Ovary (tissue), 7 donors: ENCODE measurements at regions not wholly inside any gene's neighbourhood (a gene's known extent, or its start where the extent isn't known, plus 50 kb on each side); places are given as distances from the start of the nearest gene placed in this dataset.
"Not testable (repeated sequence)": the region's sequence is repeated elsewhere in the genome, so short reads cannot be mapped to it uniquely, and the experiment has no call there.

ENCODE experiments used
- DNase-seq, 5 donors: peaks; one replicate each; pipeline ENCODE4 v3.0.0-alpha.2; 2019 to 2020
- H3K27ac ChIP-seq, 2 donors: fragments of 200-600 bp; one replicate each; pipeline versions ENCODE4 v1.5.1 to v1.8.0; 2019 to 2022
- H3K27me3 ChIP-seq: fragments of 200-600 bp; one replicate; pipeline ENCODE4 v1.8.0; 2022
- H3K36me3 ChIP-seq: fragments of 200-600 bp; sonication (generic); one replicate; pipeline ENCODE4 v1.5.1; 2019
- H3K4me1 ChIP-seq: one replicate; pipeline ENCODE4 v1.8.1; 2013; ENCODE audit warnings: mild to moderate bottlenecking, moderate library complexity; ENCODE audit not compliant: insufficient read depth
- H3K4me3 ChIP-seq: fragments of 200-600 bp; sonication (generic); one replicate; pipeline ENCODE4 v1.5.1; 2017
- H3K9me3 ChIP-seq, 2 donors: fragments of 200-600 bp in 1 of 2; sonication (generic) in 1 of 2; one replicate each; pipeline versions ENCODE4 v1.5.1 to v1.8.1; 2013 to 2019; ENCODE audit warnings: mild to moderate bottlenecking in 1 of 2, moderate library complexity in 1 of 2
- CTCF ChIP-seq, 3 donors: fragments of 450-650 bp in 2 of 3; fragments of 200-600 bp in 1 of 3; IDR thresholded peaks; one replicate each; pipeline versions ENCODE4 v1.5.1 to v1.8.0; 2016 to 2022; ENCODE audit warnings: antibody characterized with exemption in 3 of 3, mild to moderate bottlenecking in 1 of 3
- EP300 ChIP-seq: sonication (generic); formaldehyde crosslinking; IDR thresholded peaks from one replicate; pipeline ENCODE4 v1.6.1; 2017; ENCODE audit warnings: antibody characterized with exemption
- POLR2A ChIP-seq: fragments of 450-650 bp; IDR thresholded peaks from one replicate; pipeline ENCODE4 v1.6.1; 2017; ENCODE audit warnings: antibody characterized with exemption, mild to moderate bottlenecking, moderate library complexity
- WGBS, 3 donors: extraction: QIAGEN DNeasy Blood & Tissue Kit in 1 of 3; methylation state at CpG; one replicate each; pipeline versions ENCODE4 v1.1.5 to v1.1.7; 2013 to 2017; 5-methylcytosine and 5-hydroxymethylcytosine counted together
- intact Hi-C, 4 donors: fragments of 100-400 bp; cut with DNase I; formaldehyde crosslinking; loops; one replicate each; pipeline versions ENCODE4 v1.11.0 to v1.15.1; 2022 to 2023
- donor health status: DM: no; HTN: no; CAD: no; lungs with moderate emphysema.
- donor health status: DM: no; HTN: no; CAD: no.
- donor health status: Bipolar disorder and iron deficiency.
- donor health status: DM: no; HTN: no; CAD: no.
- donor health status: DM: yes; HTN: yes; CAD: no.

GRCh38 chr9:42388846-42389245, 205.4 kb downstream of the SPATA31A6 start:
- H3K36me3 ChIP-seq: no peaks in the 10 kb centered on the region
- H3K9me3 ChIP-seq: peaks cover 0 to 3% of the 10 kb centered on the region in 2 donors
- no peak for TF ChIP-seq POLR2A
- no peak for TF ChIP-seq EP300
- TF ChIP-seq CTCF (IDR thresholded peaks at IDR 0.05): no peak
- no peaks in the 10 kb centered on the region for H3K27me3 ChIP-seq
- intact Hi-C loops: no loop called here
- H3K4me1 ChIP-seq: no peaks in the 10 kb centered on the region
- no peak overlapping the region for H3K27ac ChIP-seq
- 68 to 77% (median 73%) methylated on average over 6 of the region's 6 CpGs for WGBS, 3 donors
- no peak for DNase-seq
- H3K4me3 ChIP-seq: no peak overlapping the region

- H3K9me3 ChIP-seq, H3K27me3 ChIP-seq, DNase-seq, H3K4me3 ChIP-seq, H3K27ac ChIP-seq, H3K4me1 ChIP-seq, intact Hi-C loops, H3K36me3 ChIP-seq: not testable (repeated sequence)
- 76 to 89% (median 83%) methylated on average over 4 to 5 of the region's 5 CpGs for WGBS, 3 donors
Observed at GRCh38 chr9:42392773-42393455, 209.5 kb downstream of the SPATA31A6 start.

DNA sequence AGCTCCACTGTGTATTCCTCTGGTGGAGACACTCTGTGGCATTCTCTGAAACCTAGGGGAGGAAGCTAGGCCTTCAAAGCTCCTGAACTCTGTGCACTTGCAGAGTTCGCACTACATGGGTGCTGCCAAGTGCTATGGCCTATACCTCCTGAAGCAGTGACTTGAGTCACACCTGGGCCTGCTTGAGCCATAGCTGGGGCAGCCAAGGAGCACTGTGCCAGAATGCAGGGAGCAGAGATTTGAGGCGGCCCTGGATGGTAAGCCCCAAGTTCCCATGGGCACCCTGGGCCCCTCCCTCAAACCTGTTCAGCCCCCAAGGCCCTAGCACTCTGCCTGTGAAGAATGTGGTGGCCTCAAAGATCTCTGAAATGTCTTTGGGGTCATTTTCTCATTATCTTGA, 212.9 kb downstream of the SPATA31A6 start:
- no peak for DNase-seq
- WGBS, 3 donors: 82 to 86% (median 84%) methylated on average over 2 of the region's 2 CpGs
- intact Hi-C loops: no loop called here

GRCh38 chr9:42397336-42397735, 213.9 kb downstream of the SPATA31A6 start:
- H3K27ac ChIP-seq, intact Hi-C loops, H3K4me1 ChIP-seq, H3K27me3 ChIP-seq, H3K4me3 ChIP-seq, DNase-seq, H3K9me3 ChIP-seq, H3K36me3 ChIP-seq: not testable (repeated sequence)
- WGBS, 3 donors: 80 to 89% (median 85%) methylated on average over 7 of the region's 7 CpGs

More for the DNA sequence above, 212.9 kb downstream of the SPATA31A6 start:
- Histone ChIP-seq H3K27me3 (no peaks in the 10 kb centered on the region), H3K4me3 (no peak overlapping the region), H3K9me3 (no peaks in the 10 kb centered on the region), H3K27ac (no peak overlapping the region), H3K36me3 (no peaks in the 10 kb centered on the region), H3K4me1 (no peaks in the 10 kb centered on the region)
- TF ChIP-seq EP300: no peak
- no peak for TF ChIP-seq CTCF (IDR thresholded peaks at IDR 0.05)
- TF ChIP-seq POLR2A: no peak

DNA sequence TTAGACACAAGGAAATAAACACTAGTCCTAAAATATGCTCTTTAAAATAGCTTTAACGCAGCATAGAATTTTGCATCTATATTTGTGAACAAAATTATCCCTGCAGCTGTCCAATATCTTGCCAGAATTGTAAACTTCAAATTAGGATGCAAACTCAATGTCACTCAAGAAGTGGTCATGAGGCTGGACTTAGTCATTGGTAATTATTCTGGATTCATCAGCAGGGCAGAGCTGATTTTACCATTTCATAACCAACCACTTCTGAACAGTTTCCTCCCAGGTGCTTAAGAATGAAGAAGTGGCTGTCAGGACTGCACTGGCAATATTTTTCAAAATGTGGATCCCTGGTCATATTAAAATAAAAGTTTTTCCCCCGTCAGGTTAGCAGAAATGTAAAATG, 219.5 kb downstream of the SPATA31A6 start:
- H3K9me3 ChIP-seq, H3K27ac ChIP-seq, H3K4me1 ChIP-seq, H3K27me3 ChIP-seq, DNase-seq, intact Hi-C loops, H3K36me3 ChIP-seq, H3K4me3 ChIP-seq: not testable (repeated sequence)
- WGBS, 3 donors: 60 to 79% (median 67%) methylated on average over 2 of the region's 2 CpGs

- 71 to 91% methylated on average over 1 of the region's 1 CpG; no CpG with 5 or more reads in 1 of the 3 donors for WGBS, 3 donors
- not testable (repeated sequence) for H3K4me1 ChIP-seq
Observed at GRCh38 chr9:42409581-42409980, 226.1 kb downstream of the SPATA31A6 start.

DNA sequence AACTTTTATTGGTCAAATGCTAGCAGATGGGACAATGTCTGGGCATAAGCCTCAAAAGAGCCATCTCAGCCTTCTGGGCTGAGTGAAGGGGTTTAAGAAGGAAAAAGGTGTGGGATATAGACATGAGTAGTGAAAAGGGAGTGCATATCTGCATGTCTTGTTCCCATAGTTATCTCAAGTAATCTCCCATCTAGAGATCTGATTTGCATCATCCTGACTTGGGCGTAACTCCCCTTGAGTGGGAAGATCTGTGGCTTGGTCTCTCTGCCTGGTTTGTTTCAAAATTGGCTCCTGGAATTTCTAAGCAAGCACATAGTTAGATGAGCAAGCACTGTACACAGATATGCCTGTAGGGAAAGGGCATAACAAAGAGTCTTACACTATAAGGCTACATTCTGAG, 228.9 kb downstream of the SPATA31A6 start:
- H3K4me1 ChIP-seq, H3K4me3 ChIP-seq, H3K27ac ChIP-seq, H3K36me3 ChIP-seq, intact Hi-C loops, DNase-seq, H3K9me3 ChIP-seq, H3K27me3 ChIP-seq: not testable (repeated sequence)
- 52 to 81% (median 59%) methylated on average over 1 of the region's 1 CpG for WGBS, 3 donors

More at GRCh38 chr9:42409581-42409980, 226.1 kb downstream of the SPATA31A6 start:
- H3K4me3 ChIP-seq, H3K9me3 ChIP-seq, intact Hi-C loops, H3K27me3 ChIP-seq, DNase-seq, H3K27ac ChIP-seq, H3K36me3 ChIP-seq: not testable (repeated sequence)

GRCh38 chr9:42414865-42415264, 231.4 kb downstream of the SPATA31A6 start:
- not testable (repeated sequence) for H3K4me1 ChIP-seq, H3K9me3 ChIP-seq, H3K27ac ChIP-seq

GRCh38 chr9:42419652-42420051, 236.2 kb downstream of the SPATA31A6 start:
- H3K9me3 ChIP-seq, H3K27ac ChIP-seq, H3K4me3 ChIP-seq, H3K27me3 ChIP-seq, DNase-seq, intact Hi-C loops, H3K36me3 ChIP-seq, H3K4me1 ChIP-seq: not testable (repeated sequence)
- WGBS, 3 donors: no CpG with 5 or more reads among the region's 8 CpGs

More at GRCh38 chr9:42414865-42415264, 231.4 kb downstream of the SPATA31A6 start:
- H3K36me3 ChIP-seq, H3K27me3 ChIP-seq, DNase-seq, H3K4me3 ChIP-seq, intact Hi-C loops: not testable (repeated sequence)
- WGBS, 3 donors: no CpG with 5 or more reads among the region's 1 CpG

GRCh38 chr9:42420324-42420723, 236.9 kb downstream of the SPATA31A6 start:
- H3K36me3 ChIP-seq, H3K27ac ChIP-seq, intact Hi-C loops, H3K4me1 ChIP-seq, H3K4me3 ChIP-seq, H3K27me3 ChIP-seq, H3K9me3 ChIP-seq, DNase-seq: not testable (repeated sequence)
- 70 to 77% (median 70%) methylated on average over 2 of the region's 2 CpGs for WGBS, 3 donors
